Peyer's patch (tissue), 4 donors: ENCODE measurements at regions not wholly inside any gene's neighbourhood (a gene's known extent, or its start where the extent isn't known, plus 50 kb on each side); places are given as distances from the start of the nearest gene placed in this dataset.

Experiments used
- DNase-seq, 3 donors: peaks; one replicate each; pipeline ENCODE4 v3.0.0-alpha.2; 2017 to 2019
- H3K27ac ChIP-seq, 4 donors: fragments of 200-600 bp; sonication (generic); one replicate each; pipeline ENCODE4 v1.5.1; 2016 to 2019
- H3K27me3 ChIP-seq, 2 donors: fragments of 200-600 bp; sonication (generic); one replicate each; pipeline ENCODE4 v1.5.1; 2019
- H3K36me3 ChIP-seq, 3 donors: fragments of 200-600 bp; sonication (generic); one replicate each; pipeline ENCODE4 v1.5.1; 2016 to 2019
- H3K4me1 ChIP-seq, 4 donors: fragments of 200-600 bp; sonication (generic); one replicate each; pipeline ENCODE4 v1.5.1; 2016 to 2019
- H3K4me3 ChIP-seq, 4 donors: fragments of 200-600 bp; sonication (generic); 1 replicate in 3 of 4; 2 replicates in 1 of 4; pipeline ENCODE4 v1.5.1; 2016 to 2019; ENCODE audit warnings: mild to moderate bottlenecking in 1 of 4
- H3K9me3 ChIP-seq, 4 donors: fragments of 200-600 bp; sonication (generic); one replicate each; pipeline ENCODE4 v1.5.1; 2016 to 2019; ENCODE audit warnings: mild to moderate bottlenecking in 1 of 4
- CTCF ChIP-seq, 6 experiments: fragments of 450-650 bp in 4 of 6; fragments of 200-600 bp in 2 of 6; sonication (generic) in 1 of 6; IDR thresholded peaks; one replicate each; pipeline ENCODE4 v1.5.1; 2017 to 2019; ENCODE audit warnings: antibody characterized with exemption in 6 of 6, mild to moderate bottlenecking in 3 of 6, moderate library complexity in 1 of 6
- POLR2A ChIP-seq, 2 donors: fragments of 450-650 bp; IDR thresholded peaks; one replicate each; pipeline ENCODE4 v1.5.1; 2017; ENCODE audit warnings: antibody characterized with exemption in 2 of 2, mild to moderate bottlenecking in 2 of 2, moderate library complexity in 2 of 2

GRCh38 chr11:92111287-92111686 lies 113.3 kb upstream of the FAT3 start:
- Histone ChIP-seq H3K36me3 (no peaks in the 10 kb centered on the region), H3K4me1 (no peaks in the 10 kb centered on the region), H3K27me3 (no peaks in the 10 kb centered on the region), H3K27ac (no peak overlapping the region), H3K4me3 (no peak overlapping the region), H3K9me3 (peaks cover 0 to 5% (median 0%) of the 10 kb centered on the region in 4 donors)
- no peak for DNase-seq
- TF ChIP-seq CTCF (IDR thresholded peaks at IDR 0.05), result no peak
- TF ChIP-seq POLR2A (IDR thresholded peaks at IDR 0.05), result no peak

- no peaks in the 10 kb centered on the region for H3K27me3 ChIP-seq
- no peak for TF ChIP-seq POLR2A (IDR thresholded peaks at IDR 0.05)
- TF ChIP-seq CTCF (IDR thresholded peaks at IDR 0.05), result no peak
- DNase-seq, result no peak
- no peaks in the 10 kb centered on the region for H3K36me3 ChIP-seq
- H3K27ac ChIP-seq, result no peak overlapping the region
- no peak overlapping the region for H3K4me3 ChIP-seq
- peaks cover 0 to 5% (median 0%) of the 10 kb centered on the region in 4 donors for H3K9me3 ChIP-seq
- no peaks in the 10 kb centered on the region for H3K4me1 ChIP-seq
Measured at GRCh38 chr11:92109466-92109865, 115.2 kb upstream of the FAT3 start.

- no peak overlapping the region for H3K27ac ChIP-seq
- TF ChIP-seq CTCF (IDR thresholded peaks at IDR 0.05), result no peak
- TF ChIP-seq POLR2A (IDR thresholded peaks at IDR 0.05), result no peak
- H3K4me1 ChIP-seq, result no peaks in the 10 kb centered on the region
- DNase-seq, result no peak
- no peak overlapping the region for H3K4me3 ChIP-seq
- H3K9me3 ChIP-seq, result no peaks in the 10 kb centered on the region
- no peaks in the 10 kb centered on the region for H3K36me3 ChIP-seq
- H3K27me3 ChIP-seq, result no peaks in the 10 kb centered on the region
Measured at GRCh38 chr11:92107331-92107730, 117.3 kb upstream of the FAT3 start.

GRCh38 chr11:92104349-92104748 lies 120.3 kb upstream of the FAT3 start:
- Histone ChIP-seq H3K27me3 (no peaks in the 10 kb centered on the region), H3K4me1 (no peaks in the 10 kb centered on the region), H3K27ac (no peak overlapping the region), H3K36me3 (no peaks in the 10 kb centered on the region), H3K4me3 (no peak overlapping the region), H3K9me3 (no peaks in the 10 kb centered on the region)
- TF ChIP-seq CTCF (IDR thresholded peaks at IDR 0.05) (no peak), POLR2A (IDR thresholded peaks at IDR 0.05) (no peak)
- no peak for DNase-seq

GRCh38 chr11:92101920-92102319 lies 122.7 kb upstream of the FAT3 start:
- no peaks in the 10 kb centered on the region for H3K36me3 ChIP-seq

More at GRCh38 chr11:92101920-92102319, 122.7 kb upstream of the FAT3 start:
- Histone ChIP-seq H3K4me3 (no peak overlapping the region), H3K9me3 (no peaks in the 10 kb centered on the region), H3K27me3 (no peaks in the 10 kb centered on the region), H3K4me1 (no peaks in the 10 kb centered on the region), H3K27ac (no peak overlapping the region)
- TF ChIP-seq CTCF (IDR thresholded peaks at IDR 0.05), result no peak
- no peak for TF ChIP-seq POLR2A (IDR thresholded peaks at IDR 0.05)
- DNase-seq, result no peak
